Embryonic facial prominence (tissue), 1 donor: ENCODE measurements at regions not wholly inside any gene's neighbourhood (a gene's known extent, or its start where the extent isn't known, plus 50 kb on each side); places are given as distances from the start of the nearest gene placed in this dataset.
"Not testable (repeated sequence)": the region's sequence is repeated elsewhere in the genome, so short reads cannot be mapped to it uniquely, and the experiment has no call there.

Experiments used
- DNase-seq: peaks from one replicate; pipeline ENCODE4 v3.0.0-alpha.2; 2016; ENCODE audit errors: extremely low spot score

DNA sequence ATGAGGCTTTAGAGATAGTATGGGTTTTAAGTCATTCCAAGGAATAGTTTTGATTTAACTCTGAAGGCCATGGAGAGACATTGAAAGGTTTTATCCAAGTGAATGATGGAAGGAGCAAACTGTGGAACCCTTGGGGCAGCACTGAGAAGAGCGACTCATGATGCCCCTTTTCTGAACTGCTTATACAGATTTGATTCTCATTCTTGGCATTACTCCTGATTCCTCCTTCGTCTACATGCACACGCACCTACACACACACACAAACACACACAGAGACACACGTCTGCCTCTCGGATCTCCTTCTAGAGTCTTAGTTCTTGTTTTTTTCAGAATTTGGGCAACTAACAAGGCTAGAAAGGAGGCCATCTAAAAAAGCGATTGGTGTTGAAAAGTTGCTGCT lies 94.1 kb upstream of the TPTE start:
- DNase-seq: peak; percentile 9

DNA sequence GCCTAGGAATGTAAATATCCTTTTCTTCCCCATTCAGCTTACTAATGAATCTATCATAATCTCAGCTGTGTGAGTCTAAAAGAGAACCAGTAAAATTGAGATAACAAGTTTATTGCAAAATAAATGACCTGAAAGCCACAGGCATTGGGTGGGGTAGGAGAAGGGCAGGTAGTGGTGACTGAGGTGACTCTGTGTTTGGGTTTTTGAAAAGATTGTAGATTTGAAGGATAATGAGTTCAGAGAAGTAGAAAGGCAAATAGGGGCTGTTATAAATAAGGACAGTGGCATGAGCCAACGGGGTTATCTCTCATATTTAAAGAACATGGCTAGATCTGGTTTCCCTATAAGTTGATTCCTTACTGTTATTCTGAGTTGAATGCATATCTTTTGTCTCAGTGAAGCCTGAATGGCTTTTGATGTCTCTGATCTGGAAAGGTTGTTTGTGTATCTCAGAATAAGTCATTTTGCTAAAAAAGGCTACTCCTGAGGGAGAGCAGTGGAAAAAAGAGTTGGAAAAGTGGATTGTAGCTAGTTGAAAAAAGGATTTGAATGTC lies 92.3 kb upstream of the TPTE start:
- not testable (repeated sequence) for DNase-seq

DNA sequence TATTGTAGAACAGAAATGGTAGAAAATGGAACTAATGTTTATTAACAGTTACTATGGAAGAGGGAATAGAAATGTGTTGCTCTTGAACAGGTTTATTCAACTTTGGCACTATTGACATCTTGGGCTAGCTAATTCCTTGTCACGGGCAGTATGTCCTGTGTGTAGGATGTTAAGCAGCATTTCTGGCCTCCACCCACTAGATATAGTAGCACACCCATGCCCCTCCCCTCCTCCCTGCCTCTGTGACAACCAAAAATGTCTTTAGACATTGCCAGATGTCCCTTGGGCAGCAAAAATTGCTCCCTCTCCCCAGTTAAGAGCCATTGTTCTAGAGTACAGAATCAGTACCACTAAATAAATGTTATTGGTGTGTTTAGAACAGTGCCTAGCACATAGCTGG lies 91.4 kb upstream of the TPTE start:
- no peak for DNase-seq

DNA sequence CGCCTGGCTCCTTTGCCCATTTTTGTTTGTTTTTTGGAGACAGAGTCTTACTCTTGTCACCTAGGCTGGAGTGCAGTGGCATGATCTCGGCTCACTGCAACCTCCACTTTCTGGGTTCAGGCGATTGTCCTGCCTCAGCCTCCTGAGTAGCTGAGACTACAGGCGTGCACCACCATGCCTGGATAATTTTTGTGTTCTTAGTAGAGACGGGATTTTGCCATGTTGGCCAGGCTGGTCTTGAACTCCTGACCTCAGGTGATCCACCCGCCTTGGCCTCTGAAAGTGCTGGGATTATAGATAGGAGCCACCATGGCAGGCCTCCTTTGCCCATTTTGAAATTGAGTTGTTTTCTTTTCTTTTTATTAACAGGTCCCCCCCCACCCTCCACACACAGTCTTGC lies 89.4 kb upstream of the TPTE start:
- DNase-seq: not testable (repeated sequence)

DNA sequence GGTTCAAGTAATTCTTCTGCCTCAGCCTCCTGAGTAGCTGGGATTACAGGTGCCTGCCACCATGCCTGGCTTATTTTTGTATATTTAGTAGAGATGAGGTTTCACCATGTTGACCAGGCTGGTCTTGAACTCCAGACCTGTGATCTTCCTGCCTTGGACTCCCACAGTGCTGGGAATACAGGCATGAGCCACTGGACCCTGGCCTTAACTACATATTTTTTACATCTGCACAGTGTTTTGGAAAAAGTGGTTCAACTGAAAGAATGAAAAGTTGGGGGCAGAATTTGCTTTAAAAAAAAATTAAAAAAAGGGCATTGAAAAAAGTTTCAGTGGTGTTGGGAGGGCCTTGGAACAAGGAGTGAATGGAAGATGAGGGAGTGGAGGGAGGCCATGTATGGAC lies 88.9 kb upstream of the TPTE start:
- DNase-seq: not testable (repeated sequence)

DNA sequence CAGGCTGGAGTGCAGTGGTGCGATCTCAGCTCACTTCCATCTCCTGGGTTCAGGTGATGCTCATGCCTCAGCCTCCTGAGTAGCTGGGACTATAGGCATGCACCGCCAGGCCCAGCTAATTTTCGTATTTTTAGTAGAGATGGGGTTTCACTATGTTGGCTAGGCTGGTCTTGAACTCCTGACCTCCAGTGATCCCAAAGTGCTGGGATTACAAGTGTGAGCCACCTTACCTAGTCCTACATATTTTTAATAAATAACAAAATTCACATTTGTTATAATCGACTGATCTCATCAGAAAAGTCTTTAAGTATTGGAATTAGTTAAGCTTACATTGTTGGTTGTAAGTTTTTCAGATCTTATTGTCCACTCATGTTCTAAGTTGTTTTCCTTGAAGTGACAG lies 83.4 kb upstream of the TPTE start:
- not testable (repeated sequence) for DNase-seq

DNA sequence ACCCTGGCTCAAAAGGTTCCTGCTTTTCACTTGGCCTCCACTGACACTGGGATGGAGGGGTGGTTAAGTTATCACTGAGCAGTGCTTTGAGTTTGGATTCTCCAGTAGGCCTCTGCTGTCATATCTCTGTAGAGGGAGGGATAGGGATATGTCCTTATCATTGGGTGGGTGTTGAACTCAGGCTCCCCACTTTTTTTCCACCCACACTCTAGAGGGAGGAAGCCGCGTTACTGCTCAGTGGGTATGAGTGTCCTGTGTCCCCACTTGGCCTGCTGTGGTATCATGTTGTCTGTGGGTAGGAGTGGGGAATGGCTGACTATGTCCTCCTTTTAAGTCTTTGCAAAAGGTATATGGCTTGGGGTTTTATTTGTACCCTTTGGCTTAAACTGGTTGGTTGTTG lies 80.7 kb upstream of the TPTE start:
- DNase-seq: not testable (repeated sequence)

DNA sequence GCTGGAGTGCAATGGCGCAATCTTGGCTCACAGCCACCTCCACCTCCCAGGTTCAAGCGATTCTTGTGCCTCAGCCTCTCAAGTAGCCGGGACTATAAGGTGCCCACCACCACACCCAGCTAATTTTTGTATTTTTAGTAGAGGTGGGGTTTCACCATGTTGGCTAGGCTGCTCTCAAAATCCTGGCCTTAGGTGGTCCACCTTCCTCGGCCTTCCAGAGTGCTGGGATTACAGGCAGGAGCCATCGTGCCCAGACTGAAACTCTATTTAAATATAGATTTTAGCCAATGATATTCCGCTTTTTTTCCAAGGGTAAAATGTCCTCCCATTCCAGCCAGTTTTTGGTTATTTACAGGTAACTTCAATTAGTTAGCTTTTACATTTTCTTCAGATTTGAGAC lies 79.4 kb upstream of the TPTE start:
- not testable (repeated sequence) for DNase-seq

DNA sequence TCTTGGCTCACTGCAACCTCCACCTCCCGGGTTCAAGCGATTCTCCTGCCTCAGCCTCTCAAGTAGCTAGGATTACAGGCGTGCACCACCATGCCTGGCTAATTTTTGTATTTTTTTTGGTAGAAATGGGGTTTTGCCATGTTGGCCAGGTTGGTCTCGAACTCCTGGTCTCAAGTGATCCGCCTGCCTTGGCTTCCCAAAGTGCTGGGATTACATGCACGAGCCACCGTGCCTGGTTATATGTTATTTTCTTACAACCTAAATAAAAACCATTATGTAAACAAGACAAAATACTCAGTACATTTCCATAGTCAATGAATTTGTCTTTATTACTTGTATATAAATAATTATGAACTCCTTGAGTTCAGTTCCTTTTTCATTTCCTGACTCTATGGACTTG lies 75.7 kb upstream of the TPTE start:
- DNase-seq: not testable (repeated sequence)

DNA sequence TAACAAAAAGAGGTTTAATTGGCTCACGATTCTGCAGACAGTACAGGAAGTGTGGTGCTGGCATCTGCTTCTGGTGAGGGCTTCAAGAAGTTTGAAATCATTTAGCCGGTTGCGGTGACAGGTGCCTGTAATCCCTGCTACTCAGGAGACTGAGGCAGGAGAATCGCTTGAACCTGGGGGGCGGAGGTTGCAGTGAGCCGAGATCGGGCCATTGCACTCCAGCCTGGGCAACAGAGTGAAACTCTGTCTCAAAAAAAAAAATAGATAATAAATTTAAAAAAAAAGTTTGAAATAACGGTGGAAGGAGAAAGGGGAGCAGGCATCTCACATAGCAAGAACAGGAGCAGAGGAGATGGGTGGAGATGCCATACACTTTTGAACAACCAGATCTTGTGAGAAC lies 71.9 kb upstream of the TPTE start:
- DNase-seq: not testable (repeated sequence)

DNA sequence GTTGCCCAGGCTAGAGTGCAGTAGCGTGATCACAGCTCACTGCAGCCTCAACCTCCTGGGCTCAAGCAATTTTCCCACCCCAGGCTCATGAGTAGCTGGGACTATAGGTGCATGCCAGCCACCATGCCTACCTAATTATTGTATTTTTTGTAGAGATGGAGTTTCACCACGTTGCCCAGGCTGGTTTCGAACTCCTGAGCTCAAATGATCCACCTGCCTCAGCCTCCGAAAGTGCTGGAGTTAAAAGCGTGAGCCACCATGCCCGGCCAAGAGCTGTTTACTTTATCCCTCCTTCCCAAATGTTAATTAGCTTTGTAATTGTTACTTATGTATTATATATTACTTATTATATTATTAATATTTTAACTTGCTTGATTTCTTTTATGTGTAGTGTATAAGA lies 70.1 kb upstream of the TPTE start:
- not testable (repeated sequence) for DNase-seq

DNA sequence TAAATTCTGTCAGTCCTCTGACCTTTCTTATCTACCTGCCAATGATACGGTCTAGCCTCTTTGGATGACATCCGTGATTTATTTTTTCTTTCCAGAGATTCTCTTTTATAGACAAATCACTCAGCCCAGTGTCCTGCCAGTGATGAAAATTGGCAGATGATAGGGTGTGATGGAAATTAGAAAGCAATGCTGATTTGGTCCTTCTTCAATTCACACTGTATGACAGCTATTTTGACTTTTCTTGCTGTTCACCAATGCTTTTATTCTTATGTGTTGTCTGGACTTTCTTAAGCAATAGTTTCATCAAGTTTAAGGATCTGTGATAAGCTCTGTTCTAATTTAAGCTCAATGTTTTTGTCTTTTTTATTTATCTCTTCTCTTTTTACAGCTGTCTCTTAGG lies 63.6 kb upstream of the TPTE start:
- DNase-seq: not testable (repeated sequence)

DNA sequence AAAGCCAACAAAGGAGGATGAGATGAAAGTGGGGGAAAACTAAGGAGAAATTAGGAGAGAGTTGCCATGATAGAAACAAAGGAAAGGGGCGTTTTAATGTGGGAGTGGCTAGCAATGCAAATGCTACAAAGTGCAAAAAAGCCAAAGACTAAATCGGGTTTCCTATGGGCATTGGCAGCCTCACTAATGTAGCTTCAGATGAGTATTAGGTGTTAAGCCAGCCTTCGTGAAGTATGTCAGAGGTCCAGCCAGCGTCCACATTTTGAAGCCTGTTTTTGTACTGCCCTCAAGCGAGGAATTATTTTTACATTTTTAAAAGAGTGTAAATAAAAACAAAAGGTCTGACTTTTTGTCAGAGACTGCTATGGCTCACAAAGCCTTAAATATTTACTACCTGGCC lies 60.4 kb upstream of the TPTE start:
- DNase-seq: not testable (repeated sequence)

DNA sequence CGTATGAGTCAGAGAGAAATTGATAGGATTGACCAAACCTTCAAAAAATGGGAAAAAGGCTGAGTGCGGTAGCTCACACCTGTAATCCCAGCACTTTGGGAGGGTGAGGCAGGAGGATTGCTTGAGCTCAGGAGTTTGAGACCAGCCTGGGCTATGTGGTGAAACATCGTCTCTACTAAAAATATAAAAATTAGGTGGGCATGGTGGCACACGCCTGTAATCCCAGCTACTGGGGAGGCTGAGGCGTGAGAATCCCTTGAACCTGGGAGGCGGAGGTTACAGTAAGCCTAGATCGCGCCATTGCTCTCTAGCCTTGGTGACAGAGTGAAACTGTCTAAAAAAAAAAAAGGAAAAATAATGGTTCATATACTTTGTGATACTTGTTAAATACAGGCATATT lies 59.9 kb upstream of the TPTE start:
- DNase-seq: not testable (repeated sequence)

DNA sequence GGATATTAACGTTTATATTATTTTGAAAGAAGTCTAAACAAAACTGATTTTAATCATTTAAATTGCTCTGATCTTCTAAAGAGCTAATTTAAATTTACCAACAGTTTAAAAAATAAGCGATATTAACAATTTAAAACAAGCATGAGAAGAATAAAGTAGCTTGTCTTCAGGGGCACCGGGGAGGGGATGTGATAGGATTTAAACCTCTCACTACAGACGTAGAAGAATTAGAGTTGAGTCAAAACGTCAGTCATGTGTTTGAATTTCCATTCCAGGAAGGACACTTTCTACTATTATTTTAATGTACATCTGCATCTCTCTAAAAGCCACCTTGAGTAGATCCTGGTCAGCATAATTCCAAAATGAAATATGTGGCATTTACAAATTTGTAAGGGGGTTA lies 58.2 kb upstream of the TPTE start:
- DNase-seq: no peak

DNA sequence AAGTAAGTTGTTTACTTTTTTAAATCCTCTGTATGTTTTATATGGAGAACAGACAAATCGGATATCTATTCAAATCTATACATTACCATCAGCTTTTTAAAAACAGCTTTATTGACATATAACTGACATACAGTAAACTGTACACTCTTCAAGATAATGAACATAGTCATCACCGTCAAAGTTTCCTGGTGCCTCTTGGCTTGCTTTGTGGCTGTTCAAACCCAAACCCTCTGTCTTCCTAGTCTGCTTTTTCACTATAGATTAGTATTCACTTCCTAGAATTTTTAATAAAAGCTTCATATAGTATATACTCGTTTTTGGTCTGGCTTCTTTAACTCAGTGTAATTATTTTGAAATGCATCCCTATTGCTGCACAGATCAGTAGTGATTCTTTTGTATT lies 56.4 kb upstream of the TPTE start:
- no peak for DNase-seq

DNA sequence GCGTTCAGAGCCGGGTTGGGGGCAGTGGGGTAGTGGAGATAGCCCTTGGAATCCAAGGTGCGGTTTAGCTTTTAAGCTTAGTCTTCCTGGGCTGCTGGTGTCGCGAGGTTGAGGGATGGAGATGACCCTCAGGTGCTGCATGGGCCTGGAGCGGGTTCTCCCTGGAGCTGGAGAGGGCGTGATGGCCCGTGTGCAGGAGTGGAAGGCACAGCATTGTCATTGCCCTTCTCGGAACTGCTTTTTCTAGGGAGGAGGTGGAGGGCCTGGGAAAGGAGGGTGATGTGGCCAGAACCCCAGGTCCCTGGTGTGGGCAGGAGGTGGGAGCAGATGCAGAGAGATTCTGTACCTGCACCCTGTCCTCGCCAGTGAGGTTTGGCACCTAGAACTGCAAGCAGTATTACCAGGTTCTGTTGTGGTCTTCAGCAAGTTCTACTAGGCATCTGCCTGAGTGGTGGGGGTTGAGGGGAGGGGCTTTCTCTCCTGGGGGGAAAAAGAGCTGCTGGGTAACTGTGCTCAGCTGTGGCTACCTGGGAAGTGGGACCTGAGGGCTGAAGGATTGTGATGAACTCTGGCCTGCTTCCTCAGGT lies 55.8 kb upstream of the TPTE start:
- DNase-seq: not testable (repeated sequence)

DNA sequence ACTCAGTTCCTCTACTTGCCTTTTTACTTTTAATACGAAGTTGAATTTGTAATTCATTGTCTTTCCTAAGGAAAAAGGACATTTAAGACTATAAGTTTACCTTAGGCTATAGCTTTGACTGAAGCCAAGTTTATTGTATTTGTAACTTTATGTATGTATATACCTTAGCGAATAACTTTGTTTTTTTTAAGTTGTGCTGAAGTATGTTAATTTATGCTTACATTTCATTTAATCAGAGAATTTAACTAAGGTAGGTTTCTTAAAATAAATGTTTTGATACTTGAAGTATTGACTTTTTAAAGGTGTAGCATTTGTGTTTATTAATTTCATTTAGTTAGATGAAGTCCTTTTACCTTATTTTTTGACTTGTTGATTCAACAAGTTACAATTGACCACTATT lies 55.2 kb upstream of the TPTE start:
- DNase-seq: no peak
